Left ventricle myocardium superior (tissue), 1 donor: ENCODE measurements at regions not wholly inside any gene's neighbourhood (a gene's known extent, or its start where the extent isn't known, plus 50 kb on each side); places are given as distances from the start of the nearest gene placed in this dataset.
"Not testable (repeated sequence)": the region's sequence is repeated elsewhere in the genome, so short reads cannot be mapped to it uniquely, and the experiment has no call there.

ENCODE experiments used
- ATAC-seq: fragments of 200-7000 bp; cut with Tn5 transposase; one replicate; pipeline ENCODE4 v1.9.1; 2020; ENCODE audit warnings: mild to moderate bottlenecking, moderate library complexity
- DNase-seq: peaks from one replicate; pipeline ENCODE4 v3.0.0-alpha.2; 2020
- intact Hi-C: fragments of 100-400 bp; cut with micrococcal nuclease; formaldehyde crosslinking; loops from one replicate; pipeline ENCODE4 v1.11.0; 2022
- donor health status: DM: no; HTN: yes; CAD: no; lungs with severe emphysema.

DNA sequence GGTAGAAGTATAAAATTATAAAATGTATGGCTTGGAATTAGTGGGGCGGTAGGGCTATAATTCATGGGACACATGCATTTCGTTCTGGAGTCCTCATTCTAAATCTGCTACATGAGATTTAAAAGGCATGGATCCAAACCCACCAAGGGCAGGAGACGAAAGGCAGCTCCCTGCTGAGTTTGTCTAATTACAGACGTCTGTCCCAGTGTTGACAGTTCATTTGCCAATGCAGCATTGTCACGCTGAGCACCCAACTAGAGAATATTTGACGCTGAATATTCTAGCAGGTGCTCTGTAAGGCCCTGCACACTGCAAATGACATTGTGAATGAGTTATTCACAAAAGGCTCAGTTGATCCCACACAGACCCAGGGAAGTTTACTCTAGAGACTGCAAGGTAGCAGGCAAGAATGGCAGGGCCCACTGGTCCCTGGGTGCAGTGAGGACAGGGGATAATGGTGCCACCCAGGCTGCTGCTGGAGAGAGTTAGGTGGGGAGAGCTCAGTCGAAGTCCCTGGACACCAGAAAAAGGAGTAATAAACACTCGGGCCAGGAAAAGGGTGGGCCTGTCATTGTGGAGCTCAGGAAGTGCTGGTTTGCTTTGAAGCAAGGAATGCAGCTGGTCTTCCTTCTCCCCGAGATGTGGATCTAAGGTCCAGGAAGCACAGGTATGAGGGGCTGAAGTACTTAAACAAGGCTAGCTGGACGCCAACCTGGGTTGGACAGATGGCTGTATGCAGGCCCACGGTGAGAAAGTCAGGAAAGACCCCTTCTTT, 75.0 kb upstream of the JCAD start:
- no peak for DNase-seq
- ATAC-seq = peak; percentile 29
- intact Hi-C loops = no loop called here

DNA sequence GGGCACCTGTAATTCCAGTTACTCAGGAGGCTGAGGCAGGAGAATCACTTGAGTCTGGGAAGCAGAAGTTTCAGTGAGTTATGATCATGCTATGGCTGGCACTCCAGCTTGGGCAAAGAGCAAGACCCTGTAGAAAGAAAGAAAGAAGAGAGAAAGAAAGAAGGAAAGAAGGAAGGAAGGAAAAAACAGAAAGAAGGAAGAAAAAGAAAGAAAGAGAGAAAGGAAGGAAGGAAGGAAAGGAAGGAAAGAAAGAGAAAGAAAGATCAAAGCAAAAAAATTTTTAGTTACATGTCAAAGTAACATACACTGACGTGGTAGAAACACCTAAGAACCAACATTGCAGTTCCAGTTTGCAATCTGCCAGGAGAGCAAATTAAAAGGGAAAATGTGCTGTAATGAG, 73.8 kb upstream of the JCAD start:
- intact Hi-C loops = no loop called here
- ATAC-seq (no peak), DNase-seq (no peak)

DNA sequence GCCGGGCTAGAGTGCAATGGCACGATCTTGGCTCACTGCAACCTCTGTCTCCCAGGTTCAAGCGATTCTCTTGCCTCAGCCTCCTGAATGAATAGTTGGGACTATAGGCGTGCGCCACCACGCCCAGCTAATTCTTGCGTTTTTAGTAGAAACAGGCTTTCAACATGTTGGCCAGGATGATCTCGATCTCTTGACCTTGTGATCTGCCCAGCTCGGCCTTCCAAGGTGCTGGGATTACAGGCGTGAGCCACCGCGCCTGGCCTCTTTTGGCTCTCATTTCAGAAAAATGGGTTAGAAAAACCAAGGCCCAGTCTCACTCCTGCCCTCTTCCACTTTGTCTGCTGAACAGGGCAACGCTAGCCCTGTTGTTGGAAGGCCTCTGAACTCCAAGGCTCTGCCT, 72.0 kb upstream of the JCAD start:
- DNase-seq, intact Hi-C loops, ATAC-seq: not testable (repeated sequence)

DNA sequence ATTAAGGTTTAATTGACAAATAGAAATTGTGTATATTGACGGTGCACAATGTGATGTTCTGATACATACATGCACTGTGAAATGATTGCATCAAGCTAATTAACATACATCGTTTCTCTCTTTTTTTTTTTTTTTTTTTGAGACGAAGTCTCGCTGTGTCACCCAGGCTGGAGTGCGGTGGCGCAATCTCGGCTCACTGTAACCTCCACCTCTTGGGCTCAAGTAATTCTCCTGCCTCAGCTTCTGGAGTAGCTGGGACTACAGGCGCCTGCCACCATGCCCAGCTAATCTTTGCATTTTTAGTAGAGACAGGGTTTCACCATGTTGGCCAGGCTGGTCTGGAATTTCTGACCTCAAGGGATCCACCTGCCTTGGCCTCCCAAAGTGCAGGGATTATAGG, 69.9 kb upstream of the JCAD start:
- intact Hi-C loops, DNase-seq, ATAC-seq: not testable (repeated sequence)

DNA sequence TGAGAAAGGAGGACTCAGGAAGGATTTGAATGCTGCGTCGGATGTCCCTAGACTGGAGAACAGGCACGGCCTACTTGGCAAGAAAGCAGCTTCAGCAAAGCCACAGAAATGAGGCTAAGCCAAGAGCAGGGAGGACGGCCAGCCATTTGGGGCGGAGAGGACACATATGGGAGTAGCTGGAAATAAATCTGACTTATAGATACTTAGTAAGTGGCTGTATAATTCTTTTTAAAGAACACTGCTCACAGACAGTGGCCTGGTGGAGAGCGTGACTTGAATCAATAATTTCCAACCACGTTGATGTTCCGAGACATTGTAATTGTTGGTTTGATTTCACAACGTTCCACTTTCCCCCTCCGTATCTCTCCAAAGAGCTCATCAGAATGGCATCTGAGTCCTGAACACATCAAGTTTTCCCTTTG, 67.7 kb upstream of the JCAD start:
- intact Hi-C loops = no loop called here
- peak; percentile 21 for ATAC-seq
- DNase-seq = no peak

DNA sequence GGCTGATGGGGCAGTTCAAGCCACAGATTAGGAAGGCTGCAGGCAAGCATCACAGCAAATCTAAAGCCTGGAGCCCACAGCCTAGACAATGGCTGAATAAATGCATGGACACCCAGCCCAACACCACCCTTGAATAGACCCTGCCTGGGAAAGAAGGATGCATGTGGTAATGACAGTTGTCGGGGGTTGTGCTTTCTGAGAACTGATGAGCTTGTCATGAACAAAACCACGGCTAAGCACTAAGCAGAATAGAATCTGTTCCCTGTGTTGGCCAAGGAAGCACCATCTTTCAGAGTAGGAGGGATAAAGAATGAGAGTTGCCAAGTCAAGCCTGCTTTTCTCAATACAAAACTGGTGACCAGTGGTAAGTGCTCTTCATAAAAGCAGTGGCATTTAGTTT, 66.1 kb upstream of the JCAD start:
- intact Hi-C loops = no loop called here
- DNase-seq = no peak
- no peak for ATAC-seq

DNA sequence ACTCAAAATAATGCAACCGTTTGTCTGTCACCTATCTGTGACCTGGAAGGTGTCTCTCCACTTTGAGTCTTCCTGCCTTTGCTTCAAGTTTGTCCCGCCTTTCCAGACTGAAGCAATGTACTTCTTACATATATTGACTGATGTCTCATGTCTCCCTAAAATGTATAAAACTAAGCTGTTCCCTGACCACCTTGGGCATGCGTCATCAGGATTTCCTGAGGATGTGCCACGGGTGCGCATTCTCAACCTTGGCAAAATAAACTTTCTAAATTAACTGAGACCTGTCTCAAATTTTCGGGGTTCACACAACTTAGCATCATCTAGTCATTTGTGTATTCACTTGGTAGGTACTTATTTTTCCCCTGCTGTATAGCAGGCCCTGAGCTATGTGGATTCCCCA, 65.3 kb upstream of the JCAD start:
- DNase-seq (no peak), ATAC-seq (no peak)
- intact Hi-C loops = no loop called here

DNA sequence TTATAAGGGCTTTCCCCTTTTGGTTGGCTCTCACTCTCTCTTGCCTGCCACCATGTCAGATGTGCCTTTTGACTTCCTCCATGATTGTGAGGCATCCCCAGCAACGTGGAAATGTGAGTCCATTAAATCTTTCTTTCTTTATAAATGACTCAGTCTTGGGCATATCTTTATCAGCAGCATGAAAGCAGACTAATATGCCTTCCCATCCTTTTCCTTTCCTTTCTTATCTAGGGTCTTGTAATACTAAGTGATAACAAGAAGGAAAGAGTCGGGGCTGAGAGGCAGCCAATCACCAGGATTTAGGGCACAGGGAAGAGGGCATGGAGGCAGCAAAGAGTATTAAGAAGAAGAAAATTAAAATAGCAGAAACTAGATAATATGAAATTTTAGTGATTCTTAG, 62.0 kb upstream of the JCAD start:
- ATAC-seq (no peak), DNase-seq (no peak)
- intact Hi-C loops = no loop called here

DNA sequence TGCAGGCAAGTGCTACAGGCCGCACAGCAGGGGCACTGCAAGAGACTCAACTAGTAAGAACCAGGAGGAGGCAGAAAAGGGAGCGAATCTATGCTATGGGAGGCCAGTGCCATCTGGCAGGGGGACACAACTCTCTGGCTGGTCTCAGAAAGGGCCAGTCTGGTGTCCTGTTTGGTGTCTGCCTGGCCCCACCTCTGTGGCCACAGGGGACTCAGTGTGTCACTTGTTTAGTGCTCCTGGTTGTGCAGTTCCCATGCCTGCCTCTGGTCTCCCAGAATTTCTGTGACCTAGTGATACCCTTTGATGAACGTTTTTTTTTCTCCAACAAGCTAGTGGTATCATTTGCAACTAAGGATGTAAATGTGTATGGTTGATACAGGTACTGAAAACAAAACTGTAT, 59.2 kb upstream of the JCAD start:
- ATAC-seq (no peak), DNase-seq (no peak)
- intact Hi-C loops = no loop called here

DNA sequence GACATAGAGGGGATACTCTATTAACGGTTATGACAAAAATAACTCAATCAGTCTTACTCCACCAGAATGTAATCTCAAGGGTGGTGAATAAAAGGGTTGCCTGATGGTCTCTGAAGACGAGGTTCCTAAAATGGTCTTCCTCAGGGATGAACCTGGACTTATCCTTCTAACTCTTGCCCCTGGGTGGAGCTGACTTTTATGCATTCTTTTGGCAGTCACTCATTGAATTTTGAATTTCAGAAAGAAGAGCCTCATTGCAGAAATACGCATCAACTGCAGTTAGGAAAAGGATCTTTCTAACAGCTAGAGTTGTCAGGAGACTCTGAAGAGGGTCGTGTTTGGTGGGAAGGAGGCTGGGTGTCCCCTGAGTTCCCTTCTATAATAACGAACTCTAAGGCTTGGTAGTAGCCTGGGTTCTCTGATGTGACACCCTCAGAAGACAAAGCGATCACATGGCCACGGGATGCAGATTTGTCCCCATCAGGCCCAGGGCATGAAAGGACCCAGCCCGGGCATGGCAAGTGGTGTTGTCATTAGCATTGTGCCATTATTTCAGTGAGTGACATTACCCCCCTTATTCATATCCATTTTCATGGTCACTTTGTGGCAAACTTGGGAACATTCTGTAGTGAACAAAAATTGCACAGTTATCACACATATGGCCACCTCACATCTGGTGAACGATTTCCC, 58.6 kb upstream of the JCAD start:
- DNase-seq = no peak
- ATAC-seq = no peak
- intact Hi-C loops = no loop called here

DNA sequence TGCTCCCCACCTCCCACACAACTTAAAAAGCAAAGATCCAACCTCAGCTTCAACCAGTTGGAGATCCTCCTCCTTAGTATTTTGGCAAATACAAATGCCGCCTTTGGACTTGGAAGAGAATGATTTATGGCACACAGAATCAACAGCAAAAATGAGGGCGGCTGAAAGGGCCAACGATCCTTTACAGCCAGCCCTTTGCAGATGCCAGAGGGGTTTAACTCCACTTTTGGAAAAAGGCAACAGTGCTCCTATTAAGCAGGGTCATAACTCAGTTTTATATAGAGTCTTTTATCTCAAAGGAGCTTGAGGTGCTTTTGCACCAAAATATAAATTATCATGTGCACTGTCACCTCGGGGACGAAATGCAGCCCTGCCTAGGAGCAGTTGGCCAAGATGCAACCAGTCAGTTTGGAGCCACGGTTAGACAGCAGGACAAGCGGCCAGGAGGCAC, 56.7 kb upstream of the JCAD start:
- ATAC-seq (no peak), DNase-seq (no peak)
- intact Hi-C loops = no loop called here

DNA sequence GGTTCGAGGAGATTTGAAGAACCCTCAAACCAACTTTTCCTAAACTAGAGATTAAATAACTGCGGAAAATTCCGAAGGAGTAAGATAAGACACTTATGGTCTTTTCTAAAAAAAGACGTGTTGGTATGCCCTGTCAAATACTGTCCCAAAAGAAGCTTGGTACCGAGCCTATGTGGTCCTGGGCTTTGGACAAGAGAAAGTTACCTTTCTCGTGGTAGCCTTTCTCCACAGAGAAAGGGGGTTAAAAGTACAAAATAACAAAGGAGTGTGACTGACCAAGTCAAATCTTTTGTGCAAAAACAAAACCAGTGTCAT, 56.2 kb upstream of the JCAD start:
- intact Hi-C loops = no loop called here
- ATAC-seq (no peak), DNase-seq (no peak)

DNA sequence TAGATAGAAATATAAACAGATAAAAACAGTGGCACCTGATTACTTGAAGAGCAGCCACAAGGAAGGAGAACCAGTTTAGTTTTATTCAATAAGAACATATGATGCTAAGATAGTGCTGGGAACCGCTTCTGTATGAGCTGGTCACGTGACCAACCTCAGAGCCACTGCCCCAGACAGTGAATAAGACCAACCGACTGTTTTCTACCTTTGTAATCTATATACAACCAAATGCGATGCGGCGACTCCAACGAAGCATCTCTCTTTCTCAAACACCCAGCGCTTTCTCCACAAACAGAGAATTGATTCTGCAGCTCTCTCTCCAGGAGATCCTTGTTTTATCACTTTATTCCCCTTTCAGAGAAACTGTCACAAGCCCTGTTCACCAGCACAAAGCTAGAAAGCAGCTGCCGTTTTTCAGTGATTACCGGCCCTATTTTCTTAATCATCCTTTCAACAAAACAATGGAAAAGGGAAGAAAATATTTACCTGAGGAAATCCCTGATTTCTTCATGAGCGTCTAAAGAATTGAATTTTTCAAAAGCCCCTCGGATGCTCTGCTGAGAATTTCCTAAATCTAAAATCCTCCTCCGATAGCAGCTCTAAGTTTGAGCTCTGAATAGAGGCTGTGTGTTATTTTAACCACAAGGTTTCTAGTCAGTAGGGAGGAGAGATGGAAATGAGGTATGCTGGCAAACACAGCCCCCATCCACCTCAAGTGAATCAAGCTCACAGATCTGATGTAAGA, 55.7 kb upstream of the JCAD start:
- peak; percentile 48 for ATAC-seq
- intact Hi-C loops = no loop called here

DNA sequence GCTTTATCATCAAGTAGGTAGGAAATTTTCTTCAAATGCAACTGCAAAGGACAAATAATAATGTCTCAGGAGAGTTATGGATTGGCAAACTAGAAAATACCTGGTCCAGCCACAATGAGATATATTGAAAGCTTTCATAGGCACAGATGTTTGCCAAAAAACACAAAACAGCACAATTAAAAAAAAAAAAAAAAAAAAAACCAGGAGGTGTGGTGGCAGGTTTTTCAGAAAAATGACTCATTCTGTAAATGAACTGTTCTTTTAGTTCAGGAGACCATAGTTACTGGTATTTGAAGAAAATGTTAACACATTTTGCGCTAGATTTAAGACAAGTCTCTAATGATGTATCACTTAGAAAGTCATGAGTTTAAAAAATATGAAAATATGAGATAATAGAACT, 55.0 kb upstream of the JCAD start:
- intact Hi-C loops = no loop called here
- ATAC-seq (no peak), DNase-seq (no peak)

More for the DNA sequence above, 55.7 kb upstream of the JCAD start:
- DNase-seq = no peak

DNA sequence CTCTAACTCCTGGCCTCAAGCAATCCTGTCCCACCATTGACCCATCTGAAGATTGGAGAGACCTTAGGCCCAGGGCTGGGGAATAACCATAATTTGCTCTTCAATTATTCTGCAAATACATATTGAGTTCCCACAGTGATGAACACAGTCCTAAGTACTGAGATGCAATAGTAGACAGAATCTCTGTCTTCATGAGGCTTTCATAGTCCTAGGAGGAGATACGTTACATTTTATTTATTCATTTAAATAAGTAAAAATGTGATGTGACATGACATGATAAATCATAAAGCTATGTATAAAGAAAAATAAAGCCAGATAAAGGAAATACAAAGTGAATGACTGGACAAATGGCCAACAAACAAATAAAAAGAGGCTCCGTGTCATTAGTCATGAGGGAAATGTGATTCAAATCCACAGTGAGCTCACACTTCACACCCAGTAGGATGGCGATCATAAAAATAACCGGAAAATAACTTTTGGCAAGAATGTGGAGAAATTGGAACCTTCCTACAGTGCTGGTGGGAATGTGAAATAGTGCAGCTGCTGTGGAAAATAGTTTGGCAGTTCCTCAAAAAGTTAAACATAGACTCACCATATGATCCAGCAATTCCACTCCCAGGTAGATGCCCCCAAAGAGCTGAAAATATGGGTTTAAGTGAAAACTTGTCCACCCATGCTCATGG, 52.1 kb upstream of the JCAD start:
- intact Hi-C loops = no loop called here
- DNase-seq = no peak
- no peak for ATAC-seq
